Neural cell (in vitro differentiated cells): ENCODE measurements at regions not wholly inside any gene's neighbourhood (a gene's known extent, or its start where the extent isn't known, plus 50 kb on each side); places are given as distances from the start of the nearest gene placed in this dataset.

Experiments
- EZH2 ChIP-seq: fragments of 200-600, 300-800 bp; shearing (Covaris generic), sonication (generic); IDR thresholded peaks from 2 replicates; pipeline ENCODE4 v1.6.1; 2014; ENCODE audit warnings: antibody characterized with exemption, low read length, borderline replicate concordance, mild to moderate bottlenecking; ENCODE audit not compliant: insufficient read depth, poor library complexity, severe bottlenecking
- MXI1 ChIP-seq: fragments of 450-650 bp; conservative IDR thresholded peaks from 2 replicates; pipeline ENCODE4 v1.6.1; 2014; ENCODE audit warnings: antibody characterized with exemption, mild to moderate bottlenecking; ENCODE audit not compliant: poor library complexity, severe bottlenecking
- POLR2AphosphoS5 ChIP-seq: IDR thresholded peaks from 2 replicates; pipeline ENCODE4 v1.6.1; 2012
- SMC3 ChIP-seq: fragments of 450-650 bp; conservative IDR thresholded peaks from 2 replicates; pipeline ENCODE4 v1.6.1; 2014; ENCODE audit warnings: antibody characterized with exemption, mild to moderate bottlenecking, moderate library complexity; ENCODE audit not compliant: poor library complexity
- TF ChIP-seq, protein P1 (sequence below): fragments of 450-650 bp; IDR thresholded peaks from 2 replicates; pipeline ENCODE4 v1.5.1; 2014; ENCODE audit warnings: antibody characterized with exemption, mild to moderate bottlenecking, moderate library complexity; ENCODE audit not compliant: poor library complexity, severe bottlenecking

DNA sequence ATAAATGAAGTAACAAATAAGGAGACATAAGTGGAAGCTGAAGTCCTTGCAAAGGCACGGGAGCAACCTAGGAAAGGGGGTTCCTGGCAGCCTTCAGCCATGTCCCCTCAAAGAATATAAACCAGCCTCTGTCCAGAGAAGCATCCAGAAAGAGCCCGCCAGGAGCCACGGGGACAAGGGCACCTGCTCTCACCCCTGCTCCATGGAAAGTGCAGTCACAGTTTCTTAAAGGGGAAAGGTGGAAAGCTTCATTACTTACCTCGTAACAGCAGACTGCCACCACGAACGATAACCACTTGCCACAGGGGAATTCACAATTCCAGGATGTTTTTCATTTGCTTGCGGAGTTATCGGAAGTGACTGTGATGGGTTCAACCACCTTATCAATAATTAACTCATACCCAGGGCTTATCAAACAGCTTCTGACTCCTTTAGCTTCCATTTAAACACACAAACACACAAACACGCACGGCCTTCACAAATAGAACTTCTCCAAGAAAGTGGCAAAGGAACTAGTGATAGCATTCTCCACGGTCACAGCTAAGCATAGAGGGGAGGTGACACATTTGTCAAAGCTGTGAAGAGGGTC lies 134.2 kb upstream of the IGF1R start:
- TF ChIP-seq POLR2AphosphoS5 (no peak), EZH2 (no peak), MXI1 (no peak), SMC3 (no peak)
- TF ChIP-seq, protein P1, sequence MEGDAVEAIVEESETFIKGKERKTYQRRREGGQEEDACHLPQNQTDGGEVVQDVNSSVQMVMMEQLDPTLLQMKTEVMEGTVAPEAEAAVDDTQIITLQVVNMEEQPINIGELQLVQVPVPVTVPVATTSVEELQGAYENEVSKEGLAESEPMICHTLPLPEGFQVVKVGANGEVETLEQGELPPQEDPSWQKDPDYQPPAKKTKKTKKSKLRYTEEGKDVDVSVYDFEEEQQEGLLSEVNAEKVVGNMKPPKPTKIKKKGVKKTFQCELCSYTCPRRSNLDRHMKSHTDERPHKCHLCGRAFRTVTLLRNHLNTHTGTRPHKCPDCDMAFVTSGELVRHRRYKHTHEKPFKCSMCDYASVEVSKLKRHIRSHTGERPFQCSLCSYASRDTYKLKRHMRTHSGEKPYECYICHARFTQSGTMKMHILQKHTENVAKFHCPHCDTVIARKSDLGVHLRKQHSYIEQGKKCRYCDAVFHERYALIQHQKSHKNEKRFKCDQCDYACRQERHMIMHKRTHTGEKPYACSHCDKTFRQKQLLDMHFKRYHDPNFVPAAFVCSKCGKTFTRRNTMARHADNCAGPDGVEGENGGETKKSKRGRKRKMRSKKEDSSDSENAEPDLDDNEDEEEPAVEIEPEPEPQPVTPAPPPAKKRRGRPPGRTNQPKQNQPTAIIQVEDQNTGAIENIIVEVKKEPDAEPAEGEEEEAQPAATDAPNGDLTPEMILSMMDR: no peak
